ENCODE measurements at regions not wholly inside any gene's neighbourhood (a gene's known extent, or its start where the extent isn't known, plus 50 kb on each side); places are given as distances from the start of the nearest gene placed in this dataset.
"Not testable (repeated sequence)": the region's sequence is repeated elsewhere in the genome, so short reads cannot be mapped to it uniquely, and the experiment has no call there.

DNA sequence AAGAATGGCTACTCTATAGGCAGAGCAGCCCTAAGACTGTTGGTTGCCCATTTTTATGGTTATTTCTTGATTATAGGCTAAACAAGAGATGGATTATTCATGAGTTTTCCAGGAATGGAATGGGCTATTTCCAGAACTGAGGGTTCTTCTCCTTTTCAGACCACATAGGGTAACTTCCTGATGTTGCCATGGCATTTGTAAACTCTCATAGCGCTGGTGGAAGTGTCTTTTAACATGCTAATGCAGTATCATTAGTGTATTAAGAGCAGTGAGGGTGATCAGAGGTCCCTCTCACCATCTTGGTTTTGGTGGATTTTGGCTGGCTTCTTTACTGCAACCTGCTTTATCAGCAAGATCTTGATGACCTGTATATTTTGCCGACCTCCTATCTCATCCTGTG is 904.6 kb upstream of the FBXO33 start:
- H3K27ac ChIP-seq, result no peak overlapping the region
- no peak for TF ChIP-seq ZFX (IDR thresholded peaks at IDR 0.05; ENCODE audit: borderline replicate concordance)
- TF ChIP-seq, protein P1, sequence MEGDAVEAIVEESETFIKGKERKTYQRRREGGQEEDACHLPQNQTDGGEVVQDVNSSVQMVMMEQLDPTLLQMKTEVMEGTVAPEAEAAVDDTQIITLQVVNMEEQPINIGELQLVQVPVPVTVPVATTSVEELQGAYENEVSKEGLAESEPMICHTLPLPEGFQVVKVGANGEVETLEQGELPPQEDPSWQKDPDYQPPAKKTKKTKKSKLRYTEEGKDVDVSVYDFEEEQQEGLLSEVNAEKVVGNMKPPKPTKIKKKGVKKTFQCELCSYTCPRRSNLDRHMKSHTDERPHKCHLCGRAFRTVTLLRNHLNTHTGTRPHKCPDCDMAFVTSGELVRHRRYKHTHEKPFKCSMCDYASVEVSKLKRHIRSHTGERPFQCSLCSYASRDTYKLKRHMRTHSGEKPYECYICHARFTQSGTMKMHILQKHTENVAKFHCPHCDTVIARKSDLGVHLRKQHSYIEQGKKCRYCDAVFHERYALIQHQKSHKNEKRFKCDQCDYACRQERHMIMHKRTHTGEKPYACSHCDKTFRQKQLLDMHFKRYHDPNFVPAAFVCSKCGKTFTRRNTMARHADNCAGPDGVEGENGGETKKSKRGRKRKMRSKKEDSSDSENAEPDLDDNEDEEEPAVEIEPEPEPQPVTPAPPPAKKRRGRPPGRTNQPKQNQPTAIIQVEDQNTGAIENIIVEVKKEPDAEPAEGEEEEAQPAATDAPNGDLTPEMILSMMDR (IDR thresholded peaks at IDR 0.05), result no peak

DNA sequence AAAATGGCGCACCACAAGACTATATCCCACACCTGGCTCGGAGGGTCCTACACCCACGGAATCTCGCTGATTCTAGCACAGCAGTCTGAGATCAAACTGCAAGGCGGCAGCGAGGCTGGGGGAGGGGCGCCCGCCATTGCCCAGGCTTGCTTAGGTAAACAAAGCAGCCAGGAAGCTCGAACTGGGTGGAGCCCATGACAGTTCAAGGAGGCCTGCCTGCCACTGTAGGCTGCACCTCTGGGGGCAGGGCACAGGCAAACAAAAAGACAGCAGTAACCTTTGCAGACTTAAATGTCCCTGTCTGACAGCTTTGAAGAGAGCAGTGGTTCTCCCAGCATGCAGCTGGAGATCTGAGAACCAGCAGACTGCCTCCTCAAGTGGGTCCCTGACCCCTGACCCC is 894.3 kb upstream of the FBXO33 start:
- not testable (repeated sequence) for H3K27ac ChIP-seq

DNA sequence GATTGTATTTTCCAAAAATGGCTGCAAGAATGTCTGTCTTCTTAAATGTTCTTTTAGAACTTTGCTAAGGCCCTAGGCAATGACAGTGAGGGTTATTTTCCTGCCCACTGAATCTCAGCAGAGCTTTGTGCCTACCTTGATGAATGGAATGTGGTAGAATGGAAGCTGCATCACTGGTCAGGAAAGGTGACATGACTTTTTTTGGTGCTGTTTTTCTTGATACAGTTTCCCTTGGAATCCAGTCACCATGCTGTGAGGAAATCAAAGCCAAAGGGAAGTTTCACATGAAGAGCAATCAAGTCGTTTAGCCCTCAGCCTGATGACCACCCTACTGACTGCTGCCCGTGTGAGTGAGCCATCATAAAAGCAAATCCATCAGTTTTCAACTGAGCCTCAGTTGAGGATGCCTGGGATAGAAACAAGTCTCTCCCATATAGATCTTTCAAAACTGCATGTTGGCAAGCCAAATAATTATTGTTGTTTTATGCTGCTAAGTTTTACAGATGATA is 886.0 kb upstream of the FBXO33 start:
- TF ChIP-seq, protein P1 (IDR thresholded peaks at IDR 0.05), result no peak
- no peak overlapping the region for H3K27ac ChIP-seq

DNA sequence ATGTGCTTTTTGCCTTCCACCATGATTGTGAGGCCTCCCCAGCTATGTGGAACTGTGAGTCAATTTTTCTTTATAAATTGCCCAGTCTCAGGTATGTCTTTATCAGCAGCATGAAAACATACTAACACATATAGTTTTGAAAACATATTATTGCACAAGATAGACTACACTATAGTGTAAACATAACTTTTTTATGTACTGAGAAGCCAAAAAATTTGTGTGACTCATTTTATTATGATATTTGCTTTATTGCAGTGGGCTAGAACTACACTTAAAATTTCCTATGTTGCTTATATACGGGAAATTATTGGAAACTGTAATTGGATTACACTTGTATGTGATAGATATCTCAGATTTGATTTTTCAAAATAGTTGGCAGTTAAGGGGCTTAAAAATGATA is 885.5 kb upstream of the FBXO33 start:
- TF ChIP-seq ZFX (IDR thresholded peaks at IDR 0.05; ENCODE audit: borderline replicate concordance), result no peak
- TF ChIP-seq, protein P1 (IDR thresholded peaks at IDR 0.05), result no peak
- no peak overlapping the region for H3K27ac ChIP-seq

DNA sequence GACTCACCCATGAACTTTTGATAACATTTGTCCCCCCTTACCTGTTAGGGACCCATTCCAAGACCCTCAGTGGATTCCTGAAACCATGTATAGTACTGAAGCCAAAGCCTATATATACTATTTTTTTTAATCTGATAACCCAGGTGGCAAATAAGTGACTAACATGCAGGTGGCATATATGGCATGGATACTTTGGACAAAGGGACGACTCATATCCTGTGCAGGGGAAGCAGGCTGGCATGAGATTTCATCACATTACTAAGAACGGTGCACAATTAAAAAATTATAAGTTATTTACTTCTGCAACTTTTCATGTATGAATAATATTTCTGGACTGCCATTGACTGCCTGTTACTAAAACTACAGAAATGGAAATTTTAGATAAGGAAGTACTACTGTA is 880.1 kb upstream of the FBXO33 start:
- TF ChIP-seq, protein P1 (IDR thresholded peaks at IDR 0.05), result no peak
- no peak for TF ChIP-seq ZFX (IDR thresholded peaks at IDR 0.05; ENCODE audit: borderline replicate concordance)
- H3K27ac ChIP-seq, result no peak overlapping the region

DNA sequence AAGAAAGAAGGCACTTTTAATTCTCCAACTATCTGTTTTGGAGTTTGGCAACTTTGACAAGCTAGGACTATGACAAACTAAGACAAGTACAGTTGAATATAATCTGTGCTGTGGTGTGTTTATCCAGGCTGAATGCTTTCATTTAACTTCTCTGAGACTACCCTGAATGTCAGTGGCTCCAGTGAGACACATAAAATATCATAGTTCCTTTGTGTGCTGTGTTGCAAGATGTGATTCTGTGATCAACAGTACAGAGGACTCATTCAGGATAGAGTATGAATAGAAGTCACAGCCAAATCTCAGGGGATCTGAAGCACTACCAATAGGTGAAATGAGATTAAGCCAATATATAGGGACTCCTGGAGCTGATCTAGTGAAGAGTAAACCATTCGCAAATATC is 876.9 kb upstream of the FBXO33 start:
- H3K27ac ChIP-seq, result no peak overlapping the region
- TF ChIP-seq, protein P1 (IDR thresholded peaks at IDR 0.05), result no peak
- TF ChIP-seq ZFX (IDR thresholded peaks at IDR 0.05; ENCODE audit: borderline replicate concordance), result no peak

DNA sequence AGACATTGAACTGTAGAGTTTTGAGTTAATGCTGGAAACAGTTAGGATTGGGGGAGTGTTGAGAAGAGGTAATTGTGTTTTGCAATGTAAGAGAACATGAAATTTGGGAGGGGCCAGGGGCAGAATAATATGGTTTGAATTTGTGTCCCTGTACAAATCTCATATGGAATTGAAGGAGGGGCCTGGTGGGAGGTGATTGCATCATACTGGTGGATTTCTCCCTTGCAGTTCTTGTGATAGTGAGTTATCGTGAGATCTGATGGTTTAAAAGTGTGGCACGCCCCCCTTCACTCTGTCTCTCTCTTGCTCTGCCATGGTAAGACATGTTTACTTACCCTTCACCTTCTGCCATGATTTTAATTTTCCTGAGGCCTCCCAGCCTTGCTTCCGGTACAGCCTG is 876.0 kb upstream of the FBXO33 start:
- no peak overlapping the region for H3K27ac ChIP-seq
- TF ChIP-seq, protein P1 (IDR thresholded peaks at IDR 0.05), result no peak
- no peak for TF ChIP-seq ZFX (IDR thresholded peaks at IDR 0.05; ENCODE audit: borderline replicate concordance)

DNA sequence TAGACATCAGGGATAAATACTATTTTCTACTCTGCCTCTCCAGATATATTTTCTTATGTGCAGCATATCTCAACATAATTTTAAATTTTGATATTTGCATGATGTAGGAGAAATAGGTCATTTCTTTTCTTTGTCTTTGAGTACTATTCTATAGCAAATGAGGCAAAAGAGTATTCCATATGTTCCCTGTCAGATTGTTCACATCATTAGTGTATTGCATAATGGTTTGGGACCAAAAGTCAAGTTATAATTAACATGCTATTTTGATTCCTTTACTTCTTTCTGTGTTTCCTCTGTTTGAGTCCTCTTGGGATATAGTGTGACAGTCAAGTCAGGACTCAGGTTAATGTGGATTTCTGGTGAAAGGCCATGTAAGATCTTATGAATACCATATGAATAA is 864.6 kb upstream of the FBXO33 start:
- H3K27ac ChIP-seq, result no peak overlapping the region
- TF ChIP-seq, protein P1 (IDR thresholded peaks at IDR 0.05), result no peak
- TF ChIP-seq ZFX (IDR thresholded peaks at IDR 0.05; ENCODE audit: borderline replicate concordance), result no peak

Data from 22Rv1 (cell line).